ENCODE measurements at regions not wholly inside any gene's neighbourhood (a gene's known extent, or its start where the extent isn't known, plus 50 kb on each side); places are given as distances from the start of the nearest gene placed in this dataset.

GRCh38 chrX:124506066-124506465 lies 159.7 kb downstream of the SH2D1A start:
- H3K9ac ChIP-seq (ENCODE audit: low read length) = no peak overlapping the region
- no peak overlapping the region for H3K4me3 ChIP-seq (replicated peaks in 1 of 2; ENCODE audit: low read depth in 1 of 2, low read length in 2 of 2)

More at GRCh38 chrX:124506066-124506465, 159.7 kb downstream of the SH2D1A start:
- H4K20me1 ChIP-seq (ENCODE audit: insufficient read depth) = no peaks in the 10 kb centered on the region
- no peaks in the 10 kb centered on the region for H3K4me1 ChIP-seq (ENCODE audit: control insufficient read depth in 1 of 2, insufficient read depth in 2 of 2, low read length in 2 of 2)
- no peaks in the 10 kb centered on the region for H3K27me3 ChIP-seq (ENCODE audit: insufficient read depth, low read length)
- ATAC-seq = no peak
- BruUV-seq (replicated peaks) = no TSS peak
- H3K9me2 ChIP-seq (ENCODE audit: insufficient read depth) = no peaks in the 10 kb centered on the region
- H3K36me3 ChIP-seq (ENCODE audit: control insufficient read depth in 1 of 2, insufficient read depth in 2 of 2, low read length in 2 of 2) = no peaks in the 10 kb centered on the region
- no peak overlapping the region for H2AFZ ChIP-seq (ENCODE audit: low read depth, low read length, poor library complexity, severe bottlenecking)
- DNase-seq (ENCODE audit: low read depth, low spot score) = no peak
- no peaks in the 10 kb centered on the region for H3K79me2 ChIP-seq (ENCODE audit: insufficient read depth, low read length)
- TF ChIP-seq CBX3 (IDR thresholded peaks at IDR 0.05; ENCODE audit: low read depth) (no peak), EGR1 (IDR thresholded peaks at IDR 0.05; ENCODE audit: low read depth) (no peak), YY1 (IDR thresholded peaks at IDR 0.05; ENCODE audit: extremely low read depth, insufficient replicate concordance, low read depth, low read length) (no peak), CTCF (IDR thresholded peaks at IDR 0.05 in 2 of 3, conservative IDR thresholded peaks at IDR 0.05 in 1 of 3; ENCODE audit: borderline replicate concordance in 1 of 3, insufficient read depth in 1 of 3, low read depth in 2 of 3, low read length in 2 of 3) (no peak), ZFX (IDR thresholded peaks at IDR 0.05) (no peak), FOSL1 (IDR thresholded peaks at IDR 0.05; ENCODE audit: low read depth) (no peak), SRF (IDR thresholded peaks at IDR 0.05; ENCODE audit: low read depth) (no peak), CEBPB (IDR thresholded peaks at IDR 0.05; ENCODE audit: low read depth) (no peak), RAD21 (IDR thresholded peaks at IDR 0.05; ENCODE audit: low read depth) (no peak), SIN3A (IDR thresholded peaks at IDR 0.05; ENCODE audit: low read depth) (no peak), SP1 (IDR thresholded peaks at IDR 0.05; ENCODE audit: low read depth) (no peak), ZNF274 (IDR thresholded peaks at IDR 0.05; ENCODE audit: low read depth, low read length) (no peak), MAX (IDR thresholded peaks at IDR 0.05) (no peak), EZH2phosphoT487 (IDR thresholded peaks at IDR 0.05; ENCODE audit: borderline replicate concordance) (no peak), JUND (IDR thresholded peaks at IDR 0.05) (no peak), POLR2AphosphoS5 (IDR thresholded peaks at IDR 0.05; ENCODE audit: low read depth, low read length) (no peak)
- TF ChIP-seq, protein P1, sequence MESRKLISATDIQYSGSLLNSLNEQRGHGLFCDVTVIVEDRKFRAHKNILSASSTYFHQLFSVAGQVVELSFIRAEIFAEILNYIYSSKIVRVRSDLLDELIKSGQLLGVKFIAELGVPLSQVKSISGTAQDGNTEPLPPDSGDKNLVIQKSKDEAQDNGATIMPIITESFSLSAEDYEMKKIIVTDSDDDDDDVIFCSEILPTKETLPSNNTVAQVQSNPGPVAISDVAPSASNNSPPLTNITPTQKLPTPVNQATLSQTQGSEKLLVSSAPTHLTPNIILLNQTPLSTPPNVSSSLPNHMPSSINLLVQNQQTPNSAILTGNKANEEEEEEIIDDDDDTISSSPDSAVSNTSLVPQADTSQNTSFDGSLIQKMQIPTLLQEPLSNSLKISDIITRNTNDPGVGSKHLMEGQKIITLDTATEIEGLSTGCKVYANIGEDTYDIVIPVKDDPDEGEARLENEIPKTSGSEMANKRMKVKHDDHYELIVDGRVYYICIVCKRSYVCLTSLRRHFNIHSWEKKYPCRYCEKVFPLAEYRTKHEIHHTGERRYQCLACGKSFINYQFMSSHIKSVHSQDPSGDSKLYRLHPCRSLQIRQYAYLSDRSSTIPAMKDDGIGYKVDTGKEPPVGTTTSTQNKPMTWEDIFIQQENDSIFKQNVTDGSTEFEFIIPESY (IDR thresholded peaks at IDR 0.05; ENCODE audit: extremely low read depth, insufficient replicate concordance, low read length) = no peak
- TF ChIP-seq, protein P2, sequence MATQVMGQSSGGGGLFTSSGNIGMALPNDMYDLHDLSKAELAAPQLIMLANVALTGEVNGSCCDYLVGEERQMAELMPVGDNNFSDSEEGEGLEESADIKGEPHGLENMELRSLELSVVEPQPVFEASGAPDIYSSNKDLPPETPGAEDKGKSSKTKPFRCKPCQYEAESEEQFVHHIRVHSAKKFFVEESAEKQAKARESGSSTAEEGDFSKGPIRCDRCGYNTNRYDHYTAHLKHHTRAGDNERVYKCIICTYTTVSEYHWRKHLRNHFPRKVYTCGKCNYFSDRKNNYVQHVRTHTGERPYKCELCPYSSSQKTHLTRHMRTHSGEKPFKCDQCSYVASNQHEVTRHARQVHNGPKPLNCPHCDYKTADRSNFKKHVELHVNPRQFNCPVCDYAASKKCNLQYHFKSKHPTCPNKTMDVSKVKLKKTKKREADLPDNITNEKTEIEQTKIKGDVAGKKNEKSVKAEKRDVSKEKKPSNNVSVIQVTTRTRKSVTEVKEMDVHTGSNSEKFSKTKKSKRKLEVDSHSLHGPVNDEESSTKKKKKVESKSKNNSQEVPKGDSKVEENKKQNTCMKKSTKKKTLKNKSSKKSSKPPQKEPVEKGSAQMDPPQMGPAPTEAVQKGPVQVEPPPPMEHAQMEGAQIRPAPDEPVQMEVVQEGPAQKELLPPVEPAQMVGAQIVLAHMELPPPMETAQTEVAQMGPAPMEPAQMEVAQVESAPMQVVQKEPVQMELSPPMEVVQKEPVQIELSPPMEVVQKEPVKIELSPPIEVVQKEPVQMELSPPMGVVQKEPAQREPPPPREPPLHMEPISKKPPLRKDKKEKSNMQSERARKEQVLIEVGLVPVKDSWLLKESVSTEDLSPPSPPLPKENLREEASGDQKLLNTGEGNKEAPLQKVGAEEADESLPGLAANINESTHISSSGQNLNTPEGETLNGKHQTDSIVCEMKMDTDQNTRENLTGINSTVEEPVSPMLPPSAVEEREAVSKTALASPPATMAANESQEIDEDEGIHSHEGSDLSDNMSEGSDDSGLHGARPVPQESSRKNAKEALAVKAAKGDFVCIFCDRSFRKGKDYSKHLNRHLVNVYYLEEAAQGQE (IDR thresholded peaks at IDR 0.05; ENCODE audit: low read depth) = no peak
- TF ChIP-seq, protein P3, sequence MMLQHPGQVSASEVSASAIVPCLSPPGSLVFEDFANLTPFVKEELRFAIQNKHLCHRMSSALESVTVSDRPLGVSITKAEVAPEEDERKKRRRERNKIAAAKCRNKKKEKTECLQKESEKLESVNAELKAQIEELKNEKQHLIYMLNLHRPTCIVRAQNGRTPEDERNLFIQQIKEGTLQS (IDR thresholded peaks at IDR 0.05) = no peak
- H3K4me2 ChIP-seq (ENCODE audit: low read length) = no peak overlapping the region
- RAD21 ChIA-PET (ENCODE audit: low non-redundant PET in 1 of 2, low total read pairs in 2 of 2, uncharacterized antibody in 2 of 2, unreplicated experiment in 2 of 2) = no interaction called here
- POLR2A ChIA-PET = no interaction called here
- no peak overlapping the region for H3K27ac ChIP-seq (ENCODE audit: low read depth, low read length)
- no peaks in the 10 kb centered on the region for H3K9me3 ChIP-seq (ENCODE audit: control insufficient read depth in 1 of 2, insufficient read depth in 1 of 2, low read depth in 1 of 2, low read length in 2 of 2)
- CTCF ChIA-PET = no interaction called here
- intact Hi-C loops (cut with micrococcal nuclease) = no loop called here

Measured in HCT116 (cell line).